ENCODE measurements at regions not wholly inside any gene's neighbourhood (a gene's known extent, or its start where the extent isn't known, plus 50 kb on each side); places are given as distances from the start of the nearest gene placed in this dataset.

GRCh38 chr3:24690777-24691176, 196.1 kb upstream of the THRB start:
- Histone ChIP-seq H2BK12ac (ENCODE audit: low read depth, low read length) (no peak overlapping the region), H3K18ac (ENCODE audit: extremely low read depth, low read length) (no peak overlapping the region), H3K4me1 (replicated peaks in 1 of 4; ENCODE audit: control insufficient read depth in 3 of 4, insufficient read depth in 4 of 4, low read length in 3 of 4) (peaks cover 0 to 6% (median 2%) of the 10 kb centered on the region in 4 experiments; a peak in 3 of 7 replicates), H3K27ac (ENCODE audit: low read depth, low read length) (no peak overlapping the region), H4K5ac (ENCODE audit: insufficient read length, low read depth, low read length) (no peak overlapping the region), H2BK5ac (ENCODE audit: low read depth, low read length) (no peak overlapping the region), H4K20me1 (replicated peaks in 1 of 2; ENCODE audit: control insufficient read depth in 1 of 2, insufficient read depth in 2 of 2, low read length in 2 of 2) (no peaks in the 10 kb centered on the region), H3K79me1 (ENCODE audit: low read depth, low read length) (no peaks in the 10 kb centered on the region; the same call in 1 of the 2 replicates), H4K91ac (replicated peaks; ENCODE audit: insufficient read length, low read length) (no peak overlapping the region), H2AK5ac (ENCODE audit: low read depth, low read length) (no peak overlapping the region), H3K4me2 (ENCODE audit: insufficient read depth in 1 of 2, low read depth in 2 of 2, low read length in 2 of 2) (no peak overlapping the region), H2BK120ac (replicated peaks; ENCODE audit: low read depth, low read length) (no peak overlapping the region), H3K14ac (ENCODE audit: insufficient read length) (no peak overlapping the region), H3K4ac (replicated peaks; ENCODE audit: insufficient read length, low read depth, low read length) (no peak overlapping the region), H3K36me3 (ENCODE audit: control insufficient read depth in 2 of 4, insufficient read depth in 4 of 4, low read length in 3 of 4) (peaks cover 0 to 5% (median 0%) of the 10 kb centered on the region in 4 experiments; a peak in 1 of 8 replicates), H2BK20ac (ENCODE audit: low read length) (no peak overlapping the region), H3K27me3 (replicated peaks in 1 of 4; ENCODE audit: control insufficient read depth in 3 of 4, extremely low read depth in 1 of 4, insufficient read depth in 3 of 4, low read length in 3 of 4) (no peaks in the 10 kb centered on the region), H3K9ac (replicated peaks in 1 of 4; ENCODE audit: extremely low read depth in 1 of 4, low read depth in 3 of 4, low read length in 3 of 4) (no peak overlapping the region), H4K8ac (ENCODE audit: extremely low read depth, insufficient read depth, low read length) (no peak overlapping the region), H2AFZ (ENCODE audit: low read length) (no peak overlapping the region), H3K23me2 (ENCODE audit: low read depth, low read length) (no peaks in the 10 kb centered on the region), H3K9me3 (ENCODE audit: insufficient read depth in 2 of 2, low read depth in 1 of 2, low read length in 1 of 2) (peaks cover 6% of the 10 kb centered on the region in 2 experiments), H2BK15ac (ENCODE audit: low read length) (no peak overlapping the region), H3K23ac (ENCODE audit: insufficient read length) (no peak overlapping the region), H3K4me3 (ENCODE audit: extremely low read depth in 1 of 4, insufficient read depth in 2 of 4, low read depth in 3 of 4, low read length in 4 of 4) (no peak overlapping the region), H3K56ac (replicated peaks; ENCODE audit: insufficient read length, low read depth, low read length) (no peak overlapping the region), H3K79me2 (ENCODE audit: control insufficient read depth in 1 of 2, insufficient read depth in 2 of 2, low read length in 2 of 2) (no peaks in the 10 kb centered on the region)
- DNase-seq (ENCODE audit: low read depth in 1 of 2, low spot score in 2 of 2) (no peak), FAIRE-seq (no peak)
- POLR2A ChIA-PET (ENCODE audit: partially characterized antibody): no interaction called here
- TF ChIP-seq POLR2A (IDR thresholded peaks at IDR 0.05; ENCODE audit: control extremely low read depth in 1 of 2, low read depth in 2 of 2, low read length in 2 of 2) (no peak), RFX5 (IDR thresholded peaks at IDR 0.05; ENCODE audit: borderline replicate concordance, low read depth, low read length) (no peak), SP2 (IDR thresholded peaks at IDR 0.05; ENCODE audit: low read length) (no peak), CBX8 (IDR thresholded peaks at IDR 0.05; ENCODE audit: borderline replicate concordance, low read depth, low read length) (no peak), MAX (IDR thresholded peaks at IDR 0.05) (no peak), HDAC2 (IDR thresholded peaks at IDR 0.05; ENCODE audit: borderline replicate concordance in 1 of 2, low read depth in 2 of 2, low read length in 2 of 2) (no peak), TCF12 (IDR thresholded peaks at IDR 0.05; ENCODE audit: low read depth, low read length) (no peak)
- CTCF ChIA-PET (ENCODE audit: partially characterized antibody): interaction anchor here (1.8 kb wide), 2 partner anchors 10 to 16 kb away, joined by 5 to 7 read pairs; no protein-coding TSS in a partner anchor
- 95% methylated on average over 1 of the region's 1 CpG; no CpG with 5 or more reads in 1 of the 2 experiments for WGBS, 2 experiments (ENCODE audit: extremely low coverage in 1 of 2, insufficient coverage in 1 of 2, insufficient read length in 1 of 2, insufficient replicate concordance in 2 of 2, low coverage in 1 of 2, low lambda C conversion rate in 2 of 2, missing lambda C conversion rate in 1 of 2)

All from H1 (cell line).